SU-DHL-6 (cell line): ENCODE measurements at regions not wholly inside any gene's neighbourhood (a gene's known extent, or its start where the extent isn't known, plus 50 kb on each side); places are given as distances from the start of the nearest gene placed in this dataset.
A peak's percentile ranks its signal among the peaks of the same experiment; 100 is the strongest.

Experiments used
- H2AFZ ChIP-seq: fragments of 200-600 bp; sonication (generic); 2 replicates; pipeline ENCODE4 v1.6.1; 2014; ENCODE audit warnings: low read depth, mild to moderate bottlenecking, moderate library complexity, mixed read lengths, antibody characterized with exemption, low read length; ENCODE audit not compliant: severe bottlenecking
- H3F3A ChIP-seq: fragments of 200-600 bp; shearing (Covaris generic); 2 replicates; pipeline ENCODE4 v1.6.0; 2016; ENCODE audit warnings: antibody characterized with exemption, mild to moderate bottlenecking; ENCODE audit not compliant: insufficient read depth
- H3K27ac ChIP-seq: fragments of 200-600 bp; sonication (generic); 2 replicates; pipeline ENCODE4 v1.5.1; 2016; ENCODE audit warnings: low read depth, mild to moderate bottlenecking, low read length, moderate library complexity, mixed read lengths
- H3K27me3 ChIP-seq: fragments of 200-600 bp; sonication (generic), shearing (Covaris generic); 2 replicates; pipeline ENCODE4 v1.6.0; 2014; ENCODE audit warnings: mild to moderate bottlenecking, low read length
- H3K36me3 ChIP-seq: fragments of 200-600 bp; sonication (generic); 2 replicates; pipeline ENCODE4 v1.6.1; 2014; ENCODE audit warnings: mild to moderate bottlenecking, low read length, mixed read lengths
- H3K4me2 ChIP-seq: fragments of 300-600, 200-600 bp; shearing (Covaris generic), sonication (generic); 2 replicates; pipeline ENCODE4 v1.6.0; 2014; ENCODE audit warnings: low read length, low read depth, mild to moderate bottlenecking; ENCODE audit not compliant: poor library complexity, severe bottlenecking
- H3K4me3 ChIP-seq: fragments of 200-600 bp; sonication (generic); 2 replicates; pipeline ENCODE4 v1.5.1; 2014; ENCODE audit warnings: antibody characterized with exemption, low read length, mild to moderate bottlenecking, mixed read lengths; ENCODE audit not compliant: insufficient read depth, poor library complexity, severe bottlenecking
- H3K79me2 ChIP-seq: fragments of 200-600 bp; sonication (generic); 2 replicates; pipeline ENCODE4 v1.6.1; 2014; ENCODE audit warnings: mild to moderate bottlenecking, low read length, moderate library complexity; ENCODE audit not compliant: insufficient read depth
- H3K9ac ChIP-seq: fragments of 200-600 bp; sonication (generic); 2 replicates; pipeline ENCODE4 v1.7.0; 2014; ENCODE audit warnings: mild to moderate bottlenecking, low read length
- H3K9me2 ChIP-seq: fragments of 200-600 bp; sonication (generic); replicated peaks from 2 replicates; pipeline ENCODE4 v1.6.1; 2014; ENCODE audit warnings: low read length; ENCODE audit not compliant: insufficient read depth
- H3K9me3 ChIP-seq: fragments of 200-600 bp; sonication (generic); 2 replicates; pipeline ENCODE4 v1.6.1; 2014; ENCODE audit warnings: low read length, mixed read lengths; ENCODE audit not compliant: insufficient read depth
- H4K20me1 ChIP-seq: fragments of 200-600 bp; sonication (generic); 2 replicates; pipeline ENCODE4 v1.6.1; 2014; ENCODE audit warnings: low read depth, mild to moderate bottlenecking, antibody characterized with exemption, low read length, moderate library complexity, mixed read lengths
- EZH2phosphoT487 ChIP-seq: fragments of 200-600 bp; sonication (generic), shearing (Covaris generic); conservative IDR thresholded peaks from 2 replicates; pipeline ENCODE4 v1.6.1; 2018; ENCODE audit warnings: mild to moderate bottlenecking, antibody characterized with exemption, low read length, moderate library complexity, mixed read lengths
- TF ChIP-seq, protein P1 (sequence below): fragments of 200-600 bp; sonication (generic); IDR thresholded peaks from one replicate; pipeline ENCODE4 v1.5.1; 2017; ENCODE audit warnings: antibody characterized with exemption, mild to moderate bottlenecking, low read length, moderate library complexity; ENCODE audit not compliant: insufficient read depth, poor library complexity, severe bottlenecking

DNA sequence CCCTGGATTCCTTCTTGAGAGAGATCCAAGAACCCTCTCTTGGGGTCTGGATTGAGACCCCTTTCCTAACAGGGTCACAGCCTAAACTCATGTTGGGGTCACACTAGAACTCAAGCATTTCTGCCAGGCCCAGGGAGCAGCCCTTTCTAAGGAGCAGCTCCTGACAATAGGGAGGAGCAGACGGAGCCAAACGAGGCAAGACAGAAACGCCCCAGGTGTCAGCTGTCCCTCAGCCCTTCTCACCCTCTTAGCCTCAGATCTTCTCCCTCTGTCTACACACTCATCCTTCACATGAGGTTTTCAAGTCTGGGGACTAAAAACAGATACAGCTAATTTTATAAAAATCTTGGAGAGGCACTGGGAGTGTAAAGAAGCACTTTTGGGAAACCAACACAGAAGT, 157.2 kb downstream of the SOCS6 start:
- Histone ChIP-seq H4K20me1 (no peaks in the 10 kb centered on the region), H3F3A (no peaks in the 10 kb centered on the region; the same call in 1 of the 2 replicates), H3K4me2 (no peak overlapping the region), H3K9ac (no peak overlapping the region), H2AFZ (no peak overlapping the region), H3K9me2 (no peaks in the 10 kb centered on the region), H3K79me2 (no peaks in the 10 kb centered on the region), H3K27ac (no peak overlapping the region), H3K4me3 (no peak overlapping the region), H3K27me3 (no peaks in the 10 kb centered on the region), H3K9me3 (peaks cover 9% of the 10 kb centered on the region; the same call in 1 of the 2 replicates), H3K36me3 (no peaks in the 10 kb centered on the region)
- TF ChIP-seq, protein P1, sequence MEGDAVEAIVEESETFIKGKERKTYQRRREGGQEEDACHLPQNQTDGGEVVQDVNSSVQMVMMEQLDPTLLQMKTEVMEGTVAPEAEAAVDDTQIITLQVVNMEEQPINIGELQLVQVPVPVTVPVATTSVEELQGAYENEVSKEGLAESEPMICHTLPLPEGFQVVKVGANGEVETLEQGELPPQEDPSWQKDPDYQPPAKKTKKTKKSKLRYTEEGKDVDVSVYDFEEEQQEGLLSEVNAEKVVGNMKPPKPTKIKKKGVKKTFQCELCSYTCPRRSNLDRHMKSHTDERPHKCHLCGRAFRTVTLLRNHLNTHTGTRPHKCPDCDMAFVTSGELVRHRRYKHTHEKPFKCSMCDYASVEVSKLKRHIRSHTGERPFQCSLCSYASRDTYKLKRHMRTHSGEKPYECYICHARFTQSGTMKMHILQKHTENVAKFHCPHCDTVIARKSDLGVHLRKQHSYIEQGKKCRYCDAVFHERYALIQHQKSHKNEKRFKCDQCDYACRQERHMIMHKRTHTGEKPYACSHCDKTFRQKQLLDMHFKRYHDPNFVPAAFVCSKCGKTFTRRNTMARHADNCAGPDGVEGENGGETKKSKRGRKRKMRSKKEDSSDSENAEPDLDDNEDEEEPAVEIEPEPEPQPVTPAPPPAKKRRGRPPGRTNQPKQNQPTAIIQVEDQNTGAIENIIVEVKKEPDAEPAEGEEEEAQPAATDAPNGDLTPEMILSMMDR = no peak
- TF ChIP-seq EZH2phosphoT487 = no peak

DNA sequence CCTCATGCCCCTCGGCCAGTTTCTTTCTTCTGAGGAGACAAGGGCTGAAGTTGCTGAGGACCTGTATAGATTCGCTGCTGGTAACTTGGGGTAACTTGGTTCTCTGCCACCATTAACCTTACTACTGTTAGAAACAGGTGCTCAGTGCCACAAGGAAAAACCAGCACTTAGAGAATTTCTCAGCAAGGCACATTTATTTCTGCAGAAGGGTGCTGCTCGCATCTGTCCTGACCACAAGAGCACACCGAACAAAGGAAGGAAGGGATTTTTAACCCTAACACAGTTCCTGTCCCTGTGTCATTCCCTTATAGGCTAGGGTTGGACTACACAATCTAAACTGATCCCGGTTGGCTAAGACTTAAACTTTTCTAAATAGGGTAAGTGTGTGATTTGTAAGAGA, 154.1 kb downstream of the SOCS6 start:
- H3K9me3 ChIP-seq = peaks cover 9% of the 10 kb centered on the region; the same call in 1 of the 2 replicates
- no peak overlapping the region for H3K4me2 ChIP-seq
- no peaks in the 10 kb centered on the region for H3K79me2 ChIP-seq
- H3K27ac ChIP-seq = no peak overlapping the region
- no peaks in the 10 kb centered on the region for H3K9me2 ChIP-seq
- no peaks in the 10 kb centered on the region for H4K20me1 ChIP-seq
- no peak for TF ChIP-seq EZH2phosphoT487
- TF ChIP-seq, protein P1 = no peak
- H3K4me3 ChIP-seq = peak overlapping the region; percentile 2
- H3F3A ChIP-seq = no peaks in the 10 kb centered on the region
- H2AFZ ChIP-seq = no peak overlapping the region
- H3K27me3 ChIP-seq = no peaks in the 10 kb centered on the region
- no peaks in the 10 kb centered on the region for H3K36me3 ChIP-seq
- no peak overlapping the region for H3K9ac ChIP-seq

DNA sequence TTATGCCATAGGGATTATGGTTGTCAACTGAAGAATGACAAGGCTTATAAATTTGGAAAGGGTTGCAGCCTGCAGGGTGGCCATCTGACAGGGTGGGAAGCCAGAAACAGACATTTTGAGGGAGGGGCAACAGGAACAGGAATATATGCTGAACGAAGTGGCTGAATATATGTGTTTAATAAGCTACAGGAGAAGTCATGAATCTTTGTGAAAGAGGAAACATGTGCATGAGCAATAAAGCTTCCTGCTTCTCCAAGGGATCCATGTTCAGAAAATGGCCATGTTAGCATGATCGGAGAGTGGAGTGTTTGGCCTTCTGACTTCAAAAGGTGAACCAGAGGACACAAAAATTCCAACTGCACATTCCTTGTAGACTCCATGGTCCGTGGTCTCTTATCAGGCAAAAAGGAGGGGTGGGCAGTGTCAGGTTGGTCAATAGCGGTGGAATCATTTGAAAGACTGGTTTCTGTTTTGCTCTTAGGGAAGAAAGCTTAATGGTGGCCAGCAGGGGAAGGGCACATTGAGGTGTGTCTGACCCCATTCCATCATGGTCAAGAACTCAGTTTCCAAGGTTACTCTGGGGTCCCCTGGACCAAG, 144.1 kb downstream of the SOCS6 start:
- Histone ChIP-seq H3K9me3 (no peaks in the 10 kb centered on the region), H3F3A (no peaks in the 10 kb centered on the region), H4K20me1 (no peaks in the 10 kb centered on the region), H3K36me3 (no peaks in the 10 kb centered on the region), H3K27me3 (no peaks in the 10 kb centered on the region), H3K9me2 (no peaks in the 10 kb centered on the region), H3K79me2 (no peaks in the 10 kb centered on the region), H3K9ac (no peak overlapping the region), H3K4me3 (no peak overlapping the region), H2AFZ (no peak overlapping the region), H3K27ac (no peak overlapping the region), H3K4me2 (no peak overlapping the region)
- TF ChIP-seq, protein P1 = no peak
- no peak for TF ChIP-seq EZH2phosphoT487
